Uterus (tissue), 2 donors: ENCODE measurements at regions not wholly inside any gene's neighbourhood (a gene's known extent, or its start where the extent isn't known, plus 50 kb on each side); places are given as distances from the start of the nearest gene placed in this dataset.

Experiments
- CTCF ChIP-seq, 4 experiments: fragments of 200-600 bp in 2 of 4; fragments of 450-650 bp in 2 of 4; sonication (generic) in 2 of 4; IDR thresholded peaks; one replicate each; pipeline ENCODE4 v1.5.1; 2016 to 2019; ENCODE audit warnings: antibody characterized with exemption in 4 of 4, mild to moderate bottlenecking in 2 of 4, moderate library complexity in 1 of 4
- POLR2A ChIP-seq, 2 donors: fragments of 450-650 bp; IDR thresholded peaks; one replicate each; pipeline ENCODE4 v1.6.1; 2016; ENCODE audit warnings: antibody characterized with exemption in 2 of 2, mild to moderate bottlenecking in 1 of 2, moderate library complexity in 1 of 2

- no peak for TF ChIP-seq CTCF (IDR thresholded peaks at IDR 0.05)
- TF ChIP-seq POLR2A (IDR thresholded peaks at IDR 0.05) = no peak
Observed at GRCh38 chr14:96961895-96962294, 164.7 kb downstream of the VRK1 start.
